Uterus (tissue), 3 donors: ENCODE measurements at regions not wholly inside any gene's neighbourhood (a gene's known extent, or its start where the extent isn't known, plus 50 kb on each side); places are given as distances from the start of the nearest gene placed in this dataset.

Experiments used
- DNase-seq, 2 donors: peaks; one replicate each; pipeline ENCODE4 v3.0.0-alpha.2; 2019 to 2020
- H3K27ac ChIP-seq, 2 donors: fragments of 200-600 bp; sonication (generic); 1 replicate in 1 of 2; 2 replicates in 1 of 2; pipeline ENCODE4 v1.5.1; 2016 to 2018
- H3K27me3 ChIP-seq, 2 donors: fragments of 200-600 bp; sonication (generic); one replicate each; pipeline ENCODE4 v1.5.1; 2018 to 2019; ENCODE audit warnings: control low read depth in 1 of 2
- H3K36me3 ChIP-seq, 2 donors: fragments of 200-600 bp; sonication (generic); one replicate each; pipeline ENCODE4 v1.5.1; 2019; ENCODE audit warnings: control low read depth in 1 of 2
- H3K4me1 ChIP-seq, 2 donors: fragments of 200-600 bp; sonication (generic); one replicate each; pipeline ENCODE4 v1.5.1; 2018 to 2019; ENCODE audit warnings: control low read depth in 1 of 2
- H3K4me3 ChIP-seq, 2 donors: fragments of 200-600 bp; sonication (generic); 1 replicate in 1 of 2; 2 replicates in 1 of 2; pipeline ENCODE4 v1.5.1; 2018 to 2019; ENCODE audit warnings: mild to moderate bottlenecking in 1 of 2
- H3K9me3 ChIP-seq, 2 donors: fragments of 200-600 bp; sonication (generic); one replicate each; pipeline ENCODE4 v1.5.1; 2019; ENCODE audit warnings: control low read depth in 1 of 2
- CTCF ChIP-seq, 4 experiments: fragments of 200-600 bp in 2 of 4; fragments of 450-650 bp in 2 of 4; sonication (generic) in 2 of 4; IDR thresholded peaks; one replicate each; pipeline ENCODE4 v1.5.1; 2016 to 2019; ENCODE audit warnings: antibody characterized with exemption in 4 of 4, mild to moderate bottlenecking in 2 of 4, moderate library complexity in 1 of 4
- POLR2A ChIP-seq, 2 donors: fragments of 450-650 bp; IDR thresholded peaks; one replicate each; pipeline ENCODE4 v1.6.1; 2016; ENCODE audit warnings: antibody characterized with exemption in 2 of 2, mild to moderate bottlenecking in 1 of 2, moderate library complexity in 1 of 2
- intact Hi-C: fragments of 100-400 bp; cut with DNase I; formaldehyde crosslinking; loops from one replicate; pipeline ENCODE4 v1.15.1; 2023; ENCODE audit warnings: low total_unique reads
- donor health status: DM: yes; HTN: yes; CAD: no.

- DNase-seq = no peak
- no peak for TF ChIP-seq POLR2A (IDR thresholded peaks at IDR 0.05)
- no peak for TF ChIP-seq CTCF (IDR thresholded peaks at IDR 0.05)
- H3K9me3 ChIP-seq = no peaks in the 10 kb centered on the region
- H3K27ac ChIP-seq = no peak overlapping the region
- no peaks in the 10 kb centered on the region for H3K36me3 ChIP-seq
- H3K27me3 ChIP-seq = no peaks in the 10 kb centered on the region
- no peaks in the 10 kb centered on the region for H3K4me1 ChIP-seq
- no peak overlapping the region for H3K4me3 ChIP-seq
- intact Hi-C loops = no loop called here
These were observed 1688.5 kb downstream of the GRIK2 start for GRCh38 chr6:103081876-103082630.

DNA sequence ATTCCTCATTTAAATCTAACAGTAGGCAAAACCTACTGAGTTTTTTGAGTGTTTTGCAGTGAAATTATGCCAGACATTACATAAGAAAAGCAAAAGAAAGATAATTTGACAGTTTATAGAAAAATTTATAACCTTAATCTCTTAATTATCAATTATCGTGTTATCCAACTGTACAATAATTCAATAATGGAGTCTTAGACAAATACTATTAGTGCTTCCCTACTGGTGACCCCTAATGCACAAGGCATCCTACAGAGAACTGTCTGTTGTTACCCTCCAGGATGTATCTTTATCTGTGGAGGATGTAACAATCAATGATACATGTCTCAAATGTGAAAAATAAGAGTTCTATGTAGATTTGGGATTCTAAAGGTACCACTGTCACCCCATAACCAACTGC is 1687.6 kb downstream of the GRIK2 start:
- Histone ChIP-seq H3K27ac (no peak overlapping the region), H3K27me3 (no peaks in the 10 kb centered on the region), H3K4me1 (no peaks in the 10 kb centered on the region), H3K4me3 (no peak overlapping the region), H3K36me3 (no peaks in the 10 kb centered on the region), H3K9me3 (no peaks in the 10 kb centered on the region)
- TF ChIP-seq POLR2A (IDR thresholded peaks at IDR 0.05) = no peak
- no peak for TF ChIP-seq CTCF (IDR thresholded peaks at IDR 0.05)
- no peak for DNase-seq
- intact Hi-C loops = no loop called here

DNA sequence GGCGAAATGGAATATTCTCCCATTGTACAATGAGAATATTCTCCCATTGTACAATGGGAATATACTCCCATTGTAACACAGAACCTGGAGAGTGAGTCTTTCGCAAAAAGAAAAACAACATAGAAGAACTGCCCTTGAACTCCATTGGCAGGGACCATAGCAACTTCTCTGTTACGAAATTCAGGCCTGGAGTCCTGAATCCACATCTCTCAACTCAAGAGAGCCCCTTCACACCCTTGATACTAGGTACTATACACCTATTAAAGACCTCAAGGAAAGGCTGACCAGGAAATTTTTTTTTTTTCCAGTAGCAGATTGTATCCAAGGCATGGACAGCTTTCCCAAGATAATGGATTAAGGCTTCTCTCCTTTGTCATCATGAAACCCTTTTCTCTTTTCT is 1687.0 kb downstream of the GRIK2 start:
- no peaks in the 10 kb centered on the region for H3K4me1 ChIP-seq
- TF ChIP-seq POLR2A (IDR thresholded peaks at IDR 0.05) (no peak), CTCF (IDR thresholded peaks at IDR 0.05) (no peak)
- no peaks in the 10 kb centered on the region for H3K9me3 ChIP-seq
- intact Hi-C loops = no loop called here
- no peak overlapping the region for H3K4me3 ChIP-seq
- DNase-seq = no peak
- no peaks in the 10 kb centered on the region for H3K27me3 ChIP-seq
- no peaks in the 10 kb centered on the region for H3K36me3 ChIP-seq
- no peak overlapping the region for H3K27ac ChIP-seq

GRCh38 chr6:103079867-103080266 is 1686.4 kb downstream of the GRIK2 start:
- TF ChIP-seq CTCF (IDR thresholded peaks at IDR 0.05) (no peak), POLR2A (IDR thresholded peaks at IDR 0.05) (no peak)
- intact Hi-C loops = no loop called here
- Histone ChIP-seq H3K27me3 (no peaks in the 10 kb centered on the region), H3K4me1 (no peaks in the 10 kb centered on the region), H3K36me3 (no peaks in the 10 kb centered on the region), H3K9me3 (no peaks in the 10 kb centered on the region), H3K4me3 (no peak overlapping the region), H3K27ac (no peak overlapping the region)
- DNase-seq = no peak

DNA sequence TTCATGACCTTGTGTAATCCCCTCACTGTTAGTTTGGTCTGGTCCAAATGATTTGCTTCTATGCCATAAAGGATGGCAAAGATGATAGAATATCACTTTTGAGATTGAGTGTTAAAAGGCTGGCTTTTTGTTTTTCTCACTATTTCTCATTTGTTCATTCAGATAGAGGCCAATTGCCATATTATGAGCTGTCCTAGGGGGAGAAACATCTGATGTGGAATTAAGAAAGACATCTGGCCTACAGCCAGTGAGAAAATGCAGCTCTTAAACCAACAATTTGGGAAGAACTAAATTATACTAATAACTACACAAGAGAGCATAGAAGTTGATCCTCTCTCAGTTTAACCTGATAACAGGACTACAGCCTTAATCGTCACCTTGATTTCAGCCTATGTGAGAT is 1668.6 kb downstream of the GRIK2 start:
- H3K27ac ChIP-seq = no peak overlapping the region
- DNase-seq = no peak
- TF ChIP-seq POLR2A (IDR thresholded peaks at IDR 0.05) = no peak
- no peak for TF ChIP-seq CTCF (IDR thresholded peaks at IDR 0.05)
- intact Hi-C loops = no loop called here
- H3K9me3 ChIP-seq = no peaks in the 10 kb centered on the region
- no peaks in the 10 kb centered on the region for H3K27me3 ChIP-seq
- no peaks in the 10 kb centered on the region for H3K36me3 ChIP-seq
- H3K4me3 ChIP-seq = no peak overlapping the region
- H3K4me1 ChIP-seq = no peaks in the 10 kb centered on the region
